SK-N-SH treated with all-trans-retinoic acid at 6 μM for 48 hours (cell line): ENCODE measurements at regions not wholly inside any gene's neighbourhood (a gene's known extent, or its start where the extent isn't known, plus 50 kb on each side); places are given as distances from the start of the nearest gene placed in this dataset.

ENCODE experiments used
- ATAC-seq: fragments of 200-7000 bp; cut with Tn5 transposase; 3 replicates; pipeline ENCODE4 v1.9.1; 2020; ENCODE audit warnings: mild to moderate bottlenecking, moderate library complexity
- ARNTL ChIP-seq: fragments of 450-650 bp; formaldehyde crosslinking; IDR thresholded peaks from 2 replicates; pipeline ENCODE4 v1.5.0; 2020; ENCODE audit warnings: low read depth, mild to moderate bottlenecking, moderate library complexity, borderline replicate concordance
- BACH2 ChIP-seq: fragments of 250-450 bp; sonication (Bioruptor Pico); IDR thresholded peaks from 2 replicates; pipeline ENCODE4 v1.9.0; 2021; ENCODE audit warnings: mild to moderate bottlenecking, borderline replicate concordance
- CREB5 ChIP-seq: fragments of 250-450 bp; sonication (Bioruptor Pico); IDR thresholded peaks from 2 replicates; pipeline ENCODE4 v1.5.1; 2020; ENCODE audit warnings: low read depth, mild to moderate bottlenecking, moderate library complexity
- CSDC2 ChIP-seq: fragments of 250-450 bp; sonication (Bioruptor Pico); IDR thresholded peaks from 2 replicates; pipeline ENCODE4 v1.5.0; 2020; ENCODE audit warnings: mild to moderate bottlenecking, moderate library complexity
- ESRRG ChIP-seq: fragments of 250-450 bp; sonication (Bioruptor Pico); IDR thresholded peaks from 2 replicates; pipeline ENCODE4 v1.6.1; 2021; ENCODE audit warnings: mild to moderate bottlenecking
- GLIS3 ChIP-seq: fragments of 250-450 bp; sonication (Bioruptor Pico); IDR thresholded peaks from 2 replicates; pipeline ENCODE4 v1.5.0; 2020; ENCODE audit warnings: mild to moderate bottlenecking, moderate library complexity
- OSR1 ChIP-seq: fragments of 250-450 bp; sonication (Bioruptor Pico); IDR thresholded peaks from 2 replicates; pipeline ENCODE4 v1.8.0; 2022; ENCODE audit warnings: moderate library complexity, mild to moderate bottlenecking, inconsistent platforms
- POU6F1 ChIP-seq: fragments of 250-450 bp; sonication (Bioruptor Pico); IDR thresholded peaks from 2 replicates; pipeline ENCODE4 v1.8.0; 2021; ENCODE audit warnings: low read depth, mild to moderate bottlenecking, moderate library complexity, borderline replicate concordance
- PPARA ChIP-seq: fragments of 250-450 bp; sonication (Bioruptor Pico); IDR thresholded peaks from 2 replicates; pipeline ENCODE4 v1.5.0; 2020; ENCODE audit warnings: mild to moderate bottlenecking, borderline replicate concordance
- RARB ChIP-seq: fragments of 250-450 bp; sonication (Bioruptor Pico); IDR thresholded peaks from 2 replicates; pipeline ENCODE4 v1.8.0; 2021; ENCODE audit warnings: mild to moderate bottlenecking, moderate library complexity
- TCF4 ChIP-seq: fragments of 250-450 bp; sonication (Bioruptor Pico); IDR thresholded peaks from 2 replicates; pipeline ENCODE4 v1.8.0; 2021; ENCODE audit warnings: mild to moderate bottlenecking, moderate library complexity, borderline replicate concordance
- TOX ChIP-seq: fragments of 250-450 bp; sonication (Bioruptor Pico); IDR thresholded peaks from 2 replicates; pipeline ENCODE4 v1.8.0; 2021; ENCODE audit warnings: mild to moderate bottlenecking, moderate library complexity, borderline replicate concordance
- ZC3H10 ChIP-seq: fragments of 250-450 bp; sonication (Bioruptor Pico); IDR thresholded peaks from 2 replicates; pipeline ENCODE4 v1.5.1; 2021; ENCODE audit warnings: mild to moderate bottlenecking, moderate library complexity
- ZFP3 ChIP-seq: fragments of 250-450 bp; sonication (Bioruptor Pico); IDR thresholded peaks from 2 replicates; pipeline ENCODE4 v1.5.0; 2020; ENCODE audit warnings: mild to moderate bottlenecking, moderate library complexity
- ZFP30 ChIP-seq: fragments of 450-650 bp; formaldehyde crosslinking; IDR thresholded peaks from 2 replicates; pipeline ENCODE4 v1.5.0; 2022; ENCODE audit warnings: mild to moderate bottlenecking, moderate library complexity
- ZNF565 ChIP-seq: fragments of 450-650 bp; formaldehyde crosslinking; conservative IDR thresholded peaks from 2 replicates; pipeline ENCODE4 v1.5.0; 2020; ENCODE audit warnings: low read depth, mild to moderate bottlenecking, moderate library complexity
- ZNF70 ChIP-seq: fragments of 450-650 bp; formaldehyde crosslinking; IDR thresholded peaks from 2 replicates; pipeline ENCODE4 v1.5.0; 2020; ENCODE audit warnings: mild to moderate bottlenecking, moderate library complexity
- ZNF8 ChIP-seq: fragments of 450-650 bp; formaldehyde crosslinking; IDR thresholded peaks from 2 replicates; pipeline ENCODE4 v1.5.0; 2020; ENCODE audit warnings: mild to moderate bottlenecking, moderate library complexity
- TF ChIP-seq, protein P1 (sequence below): fragments of 250-450 bp; sonication (Bioruptor Pico); IDR thresholded peaks from 2 replicates; pipeline ENCODE4 v1.5.1; 2021; ENCODE audit warnings: mild to moderate bottlenecking, moderate library complexity
- TF ChIP-seq, protein P2 (sequence below): fragments of 250-450 bp; sonication (Bioruptor Pico); IDR thresholded peaks from 2 replicates; pipeline ENCODE4 v1.5.0; 2020; ENCODE audit warnings: mild to moderate bottlenecking, moderate library complexity

DNA sequence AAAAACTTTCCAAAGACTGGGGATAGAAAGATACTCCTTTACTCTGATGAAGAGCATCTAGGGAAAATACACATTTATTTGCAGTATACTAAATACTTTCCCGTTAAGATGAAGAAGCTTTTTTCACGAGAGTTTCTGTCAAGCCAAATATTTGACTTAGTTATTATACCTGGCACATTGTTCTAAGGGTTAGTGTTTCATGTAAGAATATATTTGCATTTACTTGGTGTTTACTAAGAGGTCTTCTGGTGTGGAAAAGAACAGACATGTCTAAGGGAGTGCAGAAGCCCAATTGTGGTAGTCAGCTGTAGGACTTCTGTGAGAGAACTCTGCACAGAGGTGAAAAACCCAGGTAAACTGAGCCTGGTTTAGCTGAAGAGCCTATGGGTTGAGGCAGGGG lies 457.6 kb upstream of the SOX11 start:
- no peak for ATAC-seq
- TF ChIP-seq CREB5 (CRISPR knock-in tag) (no peak), ARNTL (CRISPR knock-in tag) (no peak), CSDC2 (CRISPR knock-in tag) (no peak), ZFP30 (CRISPR knock-in tag) (no peak), TCF4 (no peak), POU6F1 (no peak), ZNF70 (CRISPR knock-in tag) (no peak), RARB (CRISPR knock-in tag) (no peak), ZNF565 (CRISPR knock-in tag) (no peak), TOX (CRISPR knock-in tag) (no peak), ESRRG (CRISPR knock-in tag) (no peak), ZFP3 (CRISPR knock-in tag) (no peak)
- TF ChIP-seq, protein P1, sequence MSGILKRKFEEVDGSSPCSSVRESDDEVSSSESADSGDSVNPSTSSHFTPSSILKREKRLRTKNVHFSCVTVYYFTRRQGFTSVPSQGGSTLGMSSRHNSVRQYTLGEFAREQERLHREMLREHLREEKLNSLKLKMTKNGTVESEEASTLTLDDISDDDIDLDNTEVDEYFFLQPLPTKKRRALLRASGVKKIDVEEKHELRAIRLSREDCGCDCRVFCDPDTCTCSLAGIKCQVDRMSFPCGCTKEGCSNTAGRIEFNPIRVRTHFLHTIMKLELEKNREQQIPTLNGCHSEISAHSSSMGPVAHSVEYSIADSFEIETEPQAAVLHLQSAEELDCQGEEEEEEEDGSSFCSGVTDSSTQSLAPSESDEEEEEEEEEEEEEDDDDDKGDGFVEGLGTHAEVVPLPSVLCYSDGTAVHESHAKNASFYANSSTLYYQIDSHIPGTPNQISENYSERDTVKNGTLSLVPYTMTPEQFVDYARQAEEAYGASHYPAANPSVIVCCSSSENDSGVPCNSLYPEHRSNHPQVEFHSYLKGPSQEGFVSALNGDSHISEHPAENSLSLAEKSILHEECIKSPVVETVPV (CRISPR knock-in tag), result no peak

DNA sequence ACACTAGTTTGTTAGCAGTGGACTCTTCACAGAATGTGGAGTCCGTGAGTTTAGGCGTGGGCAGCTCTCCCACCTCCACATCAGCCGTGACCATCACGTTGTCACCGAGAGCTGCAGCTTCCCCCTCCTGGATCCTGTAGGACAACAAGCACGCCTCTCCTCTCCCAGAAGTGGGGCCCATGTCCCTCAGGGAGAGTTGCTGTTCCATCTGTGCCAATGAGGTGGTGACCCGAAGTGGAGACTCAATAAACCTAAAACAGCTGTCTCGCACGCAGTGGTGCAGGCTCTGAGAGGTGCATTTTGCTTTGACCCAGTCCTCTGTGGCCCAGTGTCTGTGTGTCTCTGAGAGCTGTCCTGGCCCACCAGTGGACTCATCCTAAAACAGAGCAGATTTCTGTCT lies 456.5 kb upstream of the SOX11 start:
- no peak for TF ChIP-seq CSDC2 (CRISPR knock-in tag)
- no peak for TF ChIP-seq ZFP3 (CRISPR knock-in tag)
- no peak for TF ChIP-seq ZC3H10
- TF ChIP-seq, protein P1 (CRISPR knock-in tag), result no peak
- no peak for TF ChIP-seq TOX (CRISPR knock-in tag)
- TF ChIP-seq GLIS3 (CRISPR knock-in tag), result no peak
- TF ChIP-seq BACH2 (CRISPR knock-in tag), result no peak
- TF ChIP-seq ESRRG (CRISPR knock-in tag), result no peak
- TF ChIP-seq OSR1, result no peak
- TF ChIP-seq RARB (CRISPR knock-in tag), result no peak
- TF ChIP-seq, protein P2, sequence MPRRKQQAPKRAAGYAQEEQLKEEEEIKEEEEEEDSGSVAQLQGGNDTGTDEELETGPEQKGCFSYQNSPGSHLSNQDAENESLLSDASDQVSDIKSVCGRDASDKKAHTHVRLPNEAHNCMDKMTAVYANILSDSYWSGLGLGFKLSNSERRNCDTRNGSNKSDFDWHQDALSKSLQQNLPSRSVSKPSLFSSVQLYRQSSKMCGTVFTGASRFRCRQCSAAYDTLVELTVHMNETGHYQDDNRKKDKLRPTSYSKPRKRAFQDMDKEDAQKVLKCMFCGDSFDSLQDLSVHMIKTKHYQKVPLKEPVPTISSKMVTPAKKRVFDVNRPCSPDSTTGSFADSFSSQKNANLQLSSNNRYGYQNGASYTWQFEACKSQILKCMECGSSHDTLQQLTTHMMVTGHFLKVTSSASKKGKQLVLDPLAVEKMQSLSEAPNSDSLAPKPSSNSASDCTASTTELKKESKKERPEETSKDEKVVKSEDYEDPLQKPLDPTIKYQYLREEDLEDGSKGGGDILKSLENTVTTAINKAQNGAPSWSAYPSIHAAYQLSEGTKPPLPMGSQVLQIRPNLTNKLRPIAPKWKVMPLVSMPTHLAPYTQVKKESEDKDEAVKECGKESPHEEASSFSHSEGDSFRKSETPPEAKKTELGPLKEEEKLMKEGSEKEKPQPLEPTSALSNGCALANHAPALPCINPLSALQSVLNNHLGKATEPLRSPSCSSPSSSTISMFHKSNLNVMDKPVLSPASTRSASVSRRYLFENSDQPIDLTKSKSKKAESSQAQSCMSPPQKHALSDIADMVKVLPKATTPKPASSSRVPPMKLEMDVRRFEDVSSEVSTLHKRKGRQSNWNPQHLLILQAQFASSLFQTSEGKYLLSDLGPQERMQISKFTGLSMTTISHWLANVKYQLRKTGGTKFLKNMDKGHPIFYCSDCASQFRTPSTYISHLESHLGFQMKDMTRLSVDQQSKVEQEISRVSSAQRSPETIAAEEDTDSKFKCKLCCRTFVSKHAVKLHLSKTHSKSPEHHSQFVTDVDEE (CRISPR knock-in tag), result no peak
- no peak for ATAC-seq

- no peak for ATAC-seq
- no peak for TF ChIP-seq ZNF70 (CRISPR knock-in tag)
- TF ChIP-seq ZFP30 (CRISPR knock-in tag), result no peak
- TF ChIP-seq OSR1, result no peak
- no peak for TF ChIP-seq PPARA (CRISPR knock-in tag)
- TF ChIP-seq CSDC2 (CRISPR knock-in tag), result no peak
- TF ChIP-seq, protein P1 (CRISPR knock-in tag), result no peak
- no peak for TF ChIP-seq POU6F1
- no peak for TF ChIP-seq RARB (CRISPR knock-in tag)
- TF ChIP-seq, protein P2 (CRISPR knock-in tag), result no peak
- no peak for TF ChIP-seq ZNF8 (CRISPR knock-in tag)
- no peak for TF ChIP-seq ZFP3 (CRISPR knock-in tag)
- TF ChIP-seq ZC3H10, result no peak
- TF ChIP-seq ZNF565 (CRISPR knock-in tag), result no peak
Measured at GRCh38 chr2:5236249-5236648, 455.9 kb upstream of the SOX11 start.
